Kidney epithelial cell (primary cell): ENCODE measurements at regions not wholly inside any gene's neighbourhood (a gene's known extent, or its start where the extent isn't known, plus 50 kb on each side); places are given as distances from the start of the nearest gene placed in this dataset.
A peak's percentile ranks its signal among the peaks of the same experiment; 100 is the strongest.
"Not testable (repeated sequence)": the region's sequence is repeated elsewhere in the genome, so short reads cannot be mapped to it uniquely, and the experiment has no call there.

Experiments
- DNase-seq: peaks from one replicate; pipeline ENCODE4 v3.0.0-alpha.2; 2010; ENCODE audit warnings: low read depth
- H3K27me3 ChIP-seq: 2 replicates; pipeline ENCODE4 v1.6.0; 2011; ENCODE audit warnings: low read length; ENCODE audit not compliant: control insufficient read depth, insufficient read depth
- H3K36me3 ChIP-seq: 2 replicates; pipeline ENCODE4 v1.5.1; 2011; ENCODE audit warnings: low read length; ENCODE audit not compliant: control insufficient read depth, insufficient read depth
- H3K4me3 ChIP-seq: 2 replicates; pipeline ENCODE4 v1.5.1; 2011; ENCODE audit warnings: low read depth, mild to moderate bottlenecking, control low read depth, low read length
- TF ChIP-seq, protein P1 (sequence below): IDR thresholded peaks from 2 replicates; pipeline ENCODE4 v1.5.1; 2011; ENCODE audit warnings: mild to moderate bottlenecking, moderate library complexity, low read length, control low read depth, inconsistent platforms; ENCODE audit not compliant: insufficient read depth, poor library complexity, severe bottlenecking

DNA sequence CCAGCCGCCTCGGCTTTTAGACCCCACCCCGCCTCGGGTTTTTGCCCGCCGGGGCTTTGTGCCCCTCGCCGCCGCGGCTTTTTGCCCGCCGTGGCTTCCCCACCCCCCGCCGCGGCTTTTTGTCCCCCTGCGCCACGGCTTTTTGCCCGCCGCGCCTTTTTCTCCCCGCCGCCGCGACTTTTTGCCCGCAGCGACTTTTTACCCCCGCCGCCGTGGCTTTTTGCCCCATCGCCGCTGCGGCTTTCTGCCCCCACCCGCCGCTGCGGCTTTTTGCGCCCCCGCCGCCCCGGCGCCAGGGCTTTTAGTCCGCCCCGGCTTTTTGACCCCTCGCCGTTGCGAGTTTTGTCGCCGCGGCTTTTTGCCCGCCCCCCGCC is 474.4 kb downstream of the FAM72C start:
- TF ChIP-seq, protein P1, sequence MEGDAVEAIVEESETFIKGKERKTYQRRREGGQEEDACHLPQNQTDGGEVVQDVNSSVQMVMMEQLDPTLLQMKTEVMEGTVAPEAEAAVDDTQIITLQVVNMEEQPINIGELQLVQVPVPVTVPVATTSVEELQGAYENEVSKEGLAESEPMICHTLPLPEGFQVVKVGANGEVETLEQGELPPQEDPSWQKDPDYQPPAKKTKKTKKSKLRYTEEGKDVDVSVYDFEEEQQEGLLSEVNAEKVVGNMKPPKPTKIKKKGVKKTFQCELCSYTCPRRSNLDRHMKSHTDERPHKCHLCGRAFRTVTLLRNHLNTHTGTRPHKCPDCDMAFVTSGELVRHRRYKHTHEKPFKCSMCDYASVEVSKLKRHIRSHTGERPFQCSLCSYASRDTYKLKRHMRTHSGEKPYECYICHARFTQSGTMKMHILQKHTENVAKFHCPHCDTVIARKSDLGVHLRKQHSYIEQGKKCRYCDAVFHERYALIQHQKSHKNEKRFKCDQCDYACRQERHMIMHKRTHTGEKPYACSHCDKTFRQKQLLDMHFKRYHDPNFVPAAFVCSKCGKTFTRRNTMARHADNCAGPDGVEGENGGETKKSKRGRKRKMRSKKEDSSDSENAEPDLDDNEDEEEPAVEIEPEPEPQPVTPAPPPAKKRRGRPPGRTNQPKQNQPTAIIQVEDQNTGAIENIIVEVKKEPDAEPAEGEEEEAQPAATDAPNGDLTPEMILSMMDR = no peak
- Histone ChIP-seq H3K4me3 (peak overlapping the region; percentile 22), H3K27me3 (peaks cover 14% of the 10 kb centered on the region), H3K36me3 (no peaks in the 10 kb centered on the region)
- DNase-seq = no peak

DNA sequence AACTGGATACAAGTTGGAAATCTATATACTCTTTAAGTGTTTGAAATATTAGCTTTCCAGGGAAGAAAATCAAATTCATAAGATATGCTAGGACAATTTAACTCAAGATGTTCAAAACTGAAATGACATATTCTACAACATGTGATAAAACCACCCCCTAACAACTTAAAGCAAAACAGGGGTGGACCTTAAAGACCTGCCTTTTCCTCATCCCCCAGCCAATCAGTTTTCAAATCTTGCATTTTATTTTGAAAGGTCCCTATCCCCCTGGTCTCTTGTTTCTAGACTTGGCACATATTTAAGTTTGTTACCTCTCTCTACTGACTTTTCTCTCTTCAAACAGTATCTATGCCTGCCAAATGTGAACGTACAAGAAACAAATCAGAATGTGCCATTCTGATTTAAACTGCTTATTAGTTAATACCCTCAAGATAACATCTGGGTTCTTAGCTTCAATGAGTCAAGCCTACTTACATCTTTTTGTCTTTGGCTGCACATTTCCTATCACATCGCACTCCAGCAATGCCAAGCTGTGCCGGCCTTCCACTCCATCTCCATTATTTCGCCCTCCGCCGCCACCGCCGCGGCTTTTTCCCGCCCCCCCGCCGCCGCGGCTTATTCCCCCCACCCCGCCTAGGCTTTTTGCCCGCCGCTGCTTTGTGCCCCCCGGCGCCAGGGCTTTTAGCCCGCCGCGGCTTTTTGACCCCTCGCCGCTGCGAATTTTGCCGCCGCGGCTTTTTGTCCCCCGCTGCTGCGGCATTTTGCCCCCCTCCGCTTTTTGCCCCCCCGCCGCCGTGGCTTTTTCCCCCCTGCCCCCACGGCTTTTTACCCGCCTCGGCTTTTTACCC is 475.0 kb downstream of the FAM72C start:
- H3K27me3 ChIP-seq = peaks cover 14% of the 10 kb centered on the region
- H3K4me3 ChIP-seq, H3K36me3 ChIP-seq: not testable (repeated sequence)

More for the DNA sequence above, 475.0 kb downstream of the FAM72C start:
- DNase-seq = not testable (repeated sequence)
